ENCODE measurements at regions not wholly inside any gene's neighbourhood (a gene's known extent, or its start where the extent isn't known, plus 50 kb on each side); places are given as distances from the start of the nearest gene placed in this dataset.

DNA sequence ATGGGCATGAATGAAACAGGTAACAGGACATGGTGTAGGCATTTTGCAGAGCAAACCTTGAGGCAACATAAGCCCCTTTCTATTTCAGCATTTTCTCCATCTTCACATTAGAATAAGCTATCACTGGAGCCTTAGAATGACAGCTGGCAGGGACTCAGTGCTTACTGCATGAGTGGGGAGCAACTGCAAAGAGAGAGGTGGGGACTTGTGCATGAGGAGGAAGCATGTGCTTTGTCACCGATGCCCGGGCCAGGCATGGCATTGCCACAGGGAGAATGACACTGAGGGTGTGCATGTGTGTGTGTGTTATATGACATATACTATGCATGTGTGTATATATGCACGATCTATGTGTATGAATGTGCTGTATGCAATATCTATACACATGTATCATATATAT, 258.2 kb upstream of the RAB6C start:
- TF ChIP-seq, protein P1, sequence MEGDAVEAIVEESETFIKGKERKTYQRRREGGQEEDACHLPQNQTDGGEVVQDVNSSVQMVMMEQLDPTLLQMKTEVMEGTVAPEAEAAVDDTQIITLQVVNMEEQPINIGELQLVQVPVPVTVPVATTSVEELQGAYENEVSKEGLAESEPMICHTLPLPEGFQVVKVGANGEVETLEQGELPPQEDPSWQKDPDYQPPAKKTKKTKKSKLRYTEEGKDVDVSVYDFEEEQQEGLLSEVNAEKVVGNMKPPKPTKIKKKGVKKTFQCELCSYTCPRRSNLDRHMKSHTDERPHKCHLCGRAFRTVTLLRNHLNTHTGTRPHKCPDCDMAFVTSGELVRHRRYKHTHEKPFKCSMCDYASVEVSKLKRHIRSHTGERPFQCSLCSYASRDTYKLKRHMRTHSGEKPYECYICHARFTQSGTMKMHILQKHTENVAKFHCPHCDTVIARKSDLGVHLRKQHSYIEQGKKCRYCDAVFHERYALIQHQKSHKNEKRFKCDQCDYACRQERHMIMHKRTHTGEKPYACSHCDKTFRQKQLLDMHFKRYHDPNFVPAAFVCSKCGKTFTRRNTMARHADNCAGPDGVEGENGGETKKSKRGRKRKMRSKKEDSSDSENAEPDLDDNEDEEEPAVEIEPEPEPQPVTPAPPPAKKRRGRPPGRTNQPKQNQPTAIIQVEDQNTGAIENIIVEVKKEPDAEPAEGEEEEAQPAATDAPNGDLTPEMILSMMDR (IDR thresholded peaks at IDR 0.05): no peak
- no peak for TF ChIP-seq EZH2 (IDR thresholded peaks at IDR 0.05)
- no peak for TF ChIP-seq EZH2phosphoT487 (IDR thresholded peaks at IDR 0.05)

Data from neural progenitor cell (in vitro differentiated cells).